AG09319 (cell line): ENCODE measurements at regions not wholly inside any gene's neighbourhood (a gene's known extent, or its start where the extent isn't known, plus 50 kb on each side); places are given as distances from the start of the nearest gene placed in this dataset.

Experiments used
- DNase-seq: peaks from one replicate; pipeline ENCODE4 v3.0.0-alpha.2; 2010; ENCODE audit warnings: low read depth; ENCODE audit errors: extremely low read depth
- CTCF ChIP-seq: IDR thresholded peaks from 2 replicates; pipeline ENCODE4 v1.5.1; 2011; ENCODE audit warnings: low read depth, mild to moderate bottlenecking, inconsistent platforms, low read length, moderate library complexity

DNA sequence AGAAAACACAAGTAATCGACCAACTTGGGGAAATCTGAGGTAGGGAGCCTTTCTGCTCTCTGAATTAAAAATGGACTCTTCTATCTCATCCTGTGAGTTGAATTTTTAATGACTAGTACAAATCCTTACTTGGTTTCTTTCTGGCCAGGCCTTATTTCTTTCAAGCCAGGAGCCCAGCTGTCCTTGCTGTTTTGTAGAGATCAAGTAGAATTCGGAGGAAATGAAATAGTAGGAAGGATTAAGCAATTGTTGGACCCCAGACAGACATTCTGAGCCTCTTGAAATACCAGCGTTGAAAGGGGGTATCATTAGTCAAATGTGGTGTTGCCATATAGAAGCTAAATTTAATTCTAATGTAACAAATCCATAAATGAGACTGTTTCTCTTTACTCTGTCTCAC, 53.7 kb upstream of the SMIM15 start:
- DNase-seq = no peak
- TF ChIP-seq CTCF = no peak

GRCh38 chr5:61216741-61217140, 54.5 kb upstream of the SMIM15 start:
- TF ChIP-seq CTCF = no peak
- no peak for DNase-seq

GRCh38 chr5:61217214-61217613, 54.9 kb upstream of the SMIM15 start:
- no peak for TF ChIP-seq CTCF
- no peak for DNase-seq

DNA sequence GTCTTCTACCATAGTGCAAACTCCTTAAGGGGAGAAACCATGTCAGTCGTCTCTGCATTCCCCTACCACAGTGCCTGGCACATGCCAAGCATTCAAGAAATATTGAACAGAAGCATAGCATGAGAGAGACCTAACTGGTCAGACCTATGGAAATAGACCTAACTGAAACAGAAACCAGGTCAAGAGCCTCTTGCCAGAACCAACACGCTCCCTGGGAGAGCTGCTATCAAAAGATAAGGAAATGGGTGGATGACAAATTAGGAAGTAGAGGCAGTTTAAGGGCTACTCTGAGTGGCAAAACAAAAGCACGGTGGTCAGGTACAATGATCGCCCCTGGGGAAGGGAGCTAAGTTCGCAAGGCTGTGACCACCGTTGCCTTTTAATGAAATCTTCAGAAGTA, 66.0 kb upstream of the SMIM15 start:
- no peak for TF ChIP-seq CTCF
- DNase-seq = no peak

DNA sequence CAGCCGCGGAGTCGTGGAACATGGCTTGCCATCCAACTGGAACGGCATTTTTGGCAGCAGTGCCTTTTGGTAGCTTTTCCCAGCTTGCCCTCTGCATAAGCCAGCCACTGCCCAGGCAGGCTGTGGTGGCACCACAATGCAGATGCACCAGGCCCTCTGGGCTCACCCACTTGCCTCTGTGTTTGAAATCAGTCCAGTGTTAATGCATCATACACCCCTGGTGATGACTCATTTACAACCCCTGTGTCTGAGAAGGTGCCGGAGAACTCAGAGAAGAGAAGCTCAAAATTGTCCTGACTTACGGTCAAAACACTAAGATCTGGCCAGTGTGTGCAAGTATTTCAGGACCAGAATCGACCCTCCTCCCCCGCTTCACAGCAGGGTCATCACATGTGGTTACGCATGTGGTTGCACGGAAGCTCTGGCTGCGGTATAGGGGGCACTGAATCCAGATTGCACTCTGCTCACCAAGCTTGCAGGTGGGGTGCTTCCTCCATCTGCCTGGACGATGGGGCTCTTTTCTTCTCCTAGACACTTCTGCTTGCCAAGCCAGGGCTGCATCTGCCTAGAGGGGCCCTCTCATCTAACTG, 66.5 kb upstream of the SMIM15 start:
- no peak for DNase-seq
- TF ChIP-seq CTCF = no peak

- no peak for TF ChIP-seq CTCF
- DNase-seq = no peak
These were observed 67.1 kb upstream of the SMIM15 start for GRCh38 chr5:61229416-61229815.

GRCh38 chr5:61230492-61230891, 68.2 kb upstream of the SMIM15 start:
- no peak for DNase-seq
- no peak for TF ChIP-seq CTCF
